Memory B cell (primary cell): ENCODE measurements at regions not wholly inside any gene's neighbourhood (a gene's known extent, or its start where the extent isn't known, plus 50 kb on each side); places are given as distances from the start of the nearest gene placed in this dataset.

Source experiments
- ATAC-seq: fragments of 150-1000 bp; cut with Tn5 transposase; 2 replicates; pipeline ENCODE4 v1.10.0; 2021; ENCODE audit warnings: low read depth, mild to moderate bottlenecking, moderate library complexity
- DNase-seq, 2 donors: peaks; one replicate each; pipeline ENCODE4 v3.0.0; 2022; ENCODE audit warnings: low spot score in 2 of 2
- H3K27ac Mint-ChIP-seq: one replicate; pipeline ENCODE4 v1.8.0; 2022; ENCODE audit warnings: mild to moderate bottlenecking, moderate library complexity, mixed read lengths
- H3K27me3 Mint-ChIP-seq: one replicate; pipeline ENCODE4 v1.8.0; 2022; ENCODE audit warnings: mixed read lengths
- H3K36me3 Mint-ChIP-seq: one replicate; pipeline ENCODE4 v1.8.0; 2022; ENCODE audit warnings: mild to moderate bottlenecking, mixed read lengths
- H3K4me1 Mint-ChIP-seq: one replicate; pipeline ENCODE4 v1.8.0; 2022; ENCODE audit warnings: mixed read lengths
- H3K4me3 Mint-ChIP-seq: one replicate; pipeline ENCODE4 v1.8.0; 2022; ENCODE audit warnings: mild to moderate bottlenecking, moderate library complexity, mixed read lengths
- H3K9me3 Mint-ChIP-seq: one replicate; pipeline ENCODE4 v1.8.0; 2022; ENCODE audit warnings: mixed read lengths

- no peak overlapping the region for H3K4me3 Mint-ChIP-seq
- ATAC-seq (no peak), DNase-seq (no peak)
- H3K36me3 Mint-ChIP-seq = no peaks in the 10 kb centered on the region
- no peak overlapping the region for H3K27ac Mint-ChIP-seq
- H3K9me3 Mint-ChIP-seq = no peaks in the 10 kb centered on the region
- H3K4me1 Mint-ChIP-seq = no peaks in the 10 kb centered on the region
- H3K27me3 Mint-ChIP-seq = peaks cover 19% of the 10 kb centered on the region
Observed at GRCh38 chr4:82038936-82039335, 334.9 kb downstream of the HNRNPD start.

GRCh38 chr4:82036181-82036580 is 337.6 kb downstream of the HNRNPD start:
- no peak for ATAC-seq
- DNase-seq = no peak
- no peak overlapping the region for H3K27ac Mint-ChIP-seq
- H3K4me3 Mint-ChIP-seq = no peak overlapping the region
- H3K4me1 Mint-ChIP-seq = no peaks in the 10 kb centered on the region
- H3K27me3 Mint-ChIP-seq = peaks cover 14% of the 10 kb centered on the region
- H3K36me3 Mint-ChIP-seq = no peaks in the 10 kb centered on the region
- H3K9me3 Mint-ChIP-seq = no peaks in the 10 kb centered on the region

GRCh38 chr4:82034878-82035277 is 338.9 kb downstream of the HNRNPD start:
- Mint-ChIP-seq H3K36me3 (no peaks in the 10 kb centered on the region), H3K4me3 (no peak overlapping the region), H3K9me3 (no peaks in the 10 kb centered on the region), H3K4me1 (no peaks in the 10 kb centered on the region), H3K27ac (no peak overlapping the region), H3K27me3 (peaks cover 16% of the 10 kb centered on the region)
- DNase-seq = no peak
- no peak for ATAC-seq

- no peak for ATAC-seq
- no peak for DNase-seq
- H3K27ac Mint-ChIP-seq = no peak overlapping the region
- H3K27me3 Mint-ChIP-seq = peaks cover 15% of the 10 kb centered on the region
- no peak overlapping the region for H3K4me3 Mint-ChIP-seq
- H3K9me3 Mint-ChIP-seq = no peaks in the 10 kb centered on the region
- H3K4me1 Mint-ChIP-seq = no peaks in the 10 kb centered on the region
- no peaks in the 10 kb centered on the region for H3K36me3 Mint-ChIP-seq
Observed at GRCh38 chr4:82033862-82034261, 339.9 kb downstream of the HNRNPD start.

GRCh38 chr4:82031376-82031927 is 342.3 kb downstream of the HNRNPD start:
- Mint-ChIP-seq H3K4me1 (no peaks in the 10 kb centered on the region), H3K4me3 (no peak overlapping the region), H3K27ac (no peak overlapping the region), H3K9me3 (no peaks in the 10 kb centered on the region), H3K27me3 (peaks cover 12% of the 10 kb centered on the region), H3K36me3 (no peaks in the 10 kb centered on the region)
- DNase-seq (no peak), ATAC-seq (no peak)

GRCh38 chr4:82017680-82018079 is 356.1 kb downstream of the HNRNPD start:
- ATAC-seq = no peak
- H3K4me3 Mint-ChIP-seq = no peak overlapping the region

GRCh38 chr4:82005158-82005557 is 368.6 kb downstream of the HNRNPD start:
- ATAC-seq = no peak
- H3K27ac Mint-ChIP-seq = no peak overlapping the region

More at GRCh38 chr4:82017680-82018079, 356.1 kb downstream of the HNRNPD start:
- Mint-ChIP-seq H3K4me1 (no peaks in the 10 kb centered on the region), H3K27ac (no peak overlapping the region), H3K27me3 (peaks cover 10% of the 10 kb centered on the region), H3K9me3 (peaks cover 8% of the 10 kb centered on the region), H3K36me3 (peaks cover 3% of the 10 kb centered on the region)
- no peak for DNase-seq

GRCh38 chr4:81997313-81997712 is 376.5 kb downstream of the HNRNPD start:
- no peak overlapping the region for H3K27ac Mint-ChIP-seq
- DNase-seq = no peak
- ATAC-seq = no peak

More at GRCh38 chr4:82005158-82005557, 368.6 kb downstream of the HNRNPD start:
- peaks cover 4% of the 10 kb centered on the region for H3K9me3 Mint-ChIP-seq
- no peaks in the 10 kb centered on the region for H3K36me3 Mint-ChIP-seq
- H3K4me1 Mint-ChIP-seq = no peaks in the 10 kb centered on the region
- DNase-seq = no peak
- H3K27me3 Mint-ChIP-seq = peaks cover 6% of the 10 kb centered on the region
- H3K4me3 Mint-ChIP-seq = no peak overlapping the region

GRCh38 chr4:81990898-81991297 is 382.9 kb downstream of the HNRNPD start:
- Mint-ChIP-seq H3K4me3 (no peak overlapping the region), H3K36me3 (no peaks in the 10 kb centered on the region), H3K9me3 (no peaks in the 10 kb centered on the region), H3K4me1 (no peaks in the 10 kb centered on the region), H3K27ac (no peak overlapping the region), H3K27me3 (peaks cover 3% of the 10 kb centered on the region)
- DNase-seq (no peak), ATAC-seq (no peak)

More at GRCh38 chr4:81997313-81997712, 376.5 kb downstream of the HNRNPD start:
- H3K27me3 Mint-ChIP-seq = peaks cover 1% of the 10 kb centered on the region
- H3K36me3 Mint-ChIP-seq = no peaks in the 10 kb centered on the region
- no peak overlapping the region for H3K4me3 Mint-ChIP-seq
- no peaks in the 10 kb centered on the region for H3K4me1 Mint-ChIP-seq
- peaks cover 4% of the 10 kb centered on the region for H3K9me3 Mint-ChIP-seq

- H3K9me3 Mint-ChIP-seq = no peaks in the 10 kb centered on the region
- peaks cover 5% of the 10 kb centered on the region for H3K27me3 Mint-ChIP-seq
- no peak overlapping the region for H3K27ac Mint-ChIP-seq
- ATAC-seq = no peak
- no peak for DNase-seq
- H3K4me1 Mint-ChIP-seq = no peaks in the 10 kb centered on the region
- no peaks in the 10 kb centered on the region for H3K36me3 Mint-ChIP-seq
- no peak overlapping the region for H3K4me3 Mint-ChIP-seq
Observed at GRCh38 chr4:81990211-81990610, 383.6 kb downstream of the HNRNPD start.

GRCh38 chr4:81989202-81989601 is 384.6 kb downstream of the HNRNPD start:
- H3K4me1 Mint-ChIP-seq = no peaks in the 10 kb centered on the region
- H3K36me3 Mint-ChIP-seq = no peaks in the 10 kb centered on the region
- ATAC-seq (no peak), DNase-seq (no peak)
- H3K9me3 Mint-ChIP-seq = no peaks in the 10 kb centered on the region
- H3K27ac Mint-ChIP-seq = no peak overlapping the region
- peaks cover 5% of the 10 kb centered on the region for H3K27me3 Mint-ChIP-seq
- H3K4me3 Mint-ChIP-seq = no peak overlapping the region

GRCh38 chr4:81988178-81988577 is 385.6 kb downstream of the HNRNPD start:
- Mint-ChIP-seq H3K27ac (no peak overlapping the region), H3K4me3 (no peak overlapping the region), H3K27me3 (peaks cover 5% of the 10 kb centered on the region), H3K36me3 (no peaks in the 10 kb centered on the region), H3K9me3 (no peaks in the 10 kb centered on the region), H3K4me1 (peaks cover under 1% of the 10 kb centered on the region)
- DNase-seq = no peak
- ATAC-seq = no peak

- no peak for ATAC-seq
- H3K27me3 Mint-ChIP-seq = peaks cover 5% of the 10 kb centered on the region
- H3K4me1 Mint-ChIP-seq = peaks cover 7% of the 10 kb centered on the region
- H3K36me3 Mint-ChIP-seq = no peaks in the 10 kb centered on the region
- no peak for DNase-seq
- no peaks in the 10 kb centered on the region for H3K9me3 Mint-ChIP-seq
- H3K27ac Mint-ChIP-seq = no peak overlapping the region
- no peak overlapping the region for H3K4me3 Mint-ChIP-seq
Observed at GRCh38 chr4:81984746-81985145, 389.0 kb downstream of the HNRNPD start.

GRCh38 chr4:81982846-81983540 is 390.8 kb downstream of the HNRNPD start:
- H3K4me3 Mint-ChIP-seq = no peak overlapping the region
- H3K4me1 Mint-ChIP-seq = peaks cover 7% of the 10 kb centered on the region
- H3K27me3 Mint-ChIP-seq = peaks cover 3% of the 10 kb centered on the region
- ATAC-seq = no peak
- DNase-seq = no peak
- H3K36me3 Mint-ChIP-seq = no peaks in the 10 kb centered on the region
- H3K9me3 Mint-ChIP-seq = no peaks in the 10 kb centered on the region
- no peak overlapping the region for H3K27ac Mint-ChIP-seq

GRCh38 chr4:81981218-81981617 is 392.6 kb downstream of the HNRNPD start:
- no peak for ATAC-seq
- no peak overlapping the region for H3K27ac Mint-ChIP-seq
- peaks cover 2% of the 10 kb centered on the region for H3K27me3 Mint-ChIP-seq
- DNase-seq = no peak
- H3K4me3 Mint-ChIP-seq = no peak overlapping the region
- no peaks in the 10 kb centered on the region for H3K9me3 Mint-ChIP-seq
- peaks cover 16% of the 10 kb centered on the region for H3K4me1 Mint-ChIP-seq
- H3K36me3 Mint-ChIP-seq = no peaks in the 10 kb centered on the region
